WERI-Rb-1 (cell line): ENCODE measurements at regions not wholly inside any gene's neighbourhood (a gene's known extent, or its start where the extent isn't known, plus 50 kb on each side); places are given as distances from the start of the nearest gene placed in this dataset.

Source experiments
- DNase-seq: peaks from one replicate; pipeline ENCODE4 v3.0.0-alpha.2; 2020
- H3K27ac ChIP-seq: fragments of 250-450 bp; sonication (Bioruptor Pico); 2 replicates; pipeline ENCODE4 v1.5.1; 2020; ENCODE audit warnings: mild to moderate bottlenecking, moderate library complexity
- H3K27me3 ChIP-seq: fragments of 250-450 bp; sonication (Bioruptor Pico); 2 replicates; pipeline ENCODE4 v1.5.1; 2021; ENCODE audit warnings: mild to moderate bottlenecking, low read depth, moderate library complexity; ENCODE audit not compliant: insufficient read depth, severe bottlenecking
- H3K36me3 ChIP-seq: fragments of 250-450 bp; sonication (Bioruptor Pico); 2 replicates; pipeline ENCODE4 v1.5.1; 2020; ENCODE audit warnings: mild to moderate bottlenecking, moderate library complexity
- H3K4me3 ChIP-seq: 2 replicates; pipeline ENCODE4 v1.5.1; 2011; ENCODE audit warnings: low read depth, mild to moderate bottlenecking, control low read depth, low read length
- H3K9me3 ChIP-seq: fragments of 250-450 bp; sonication (Bioruptor Pico); 2 replicates; pipeline ENCODE4 v1.5.1; 2021; ENCODE audit warnings: mild to moderate bottlenecking, moderate library complexity; ENCODE audit not compliant: severe bottlenecking
- TF ChIP-seq, protein P1 (sequence below): IDR thresholded peaks from 2 replicates; pipeline ENCODE4 v1.5.1; 2011; ENCODE audit warnings: low read depth, mild to moderate bottlenecking, control low read depth, inconsistent platforms, low read length

DNA sequence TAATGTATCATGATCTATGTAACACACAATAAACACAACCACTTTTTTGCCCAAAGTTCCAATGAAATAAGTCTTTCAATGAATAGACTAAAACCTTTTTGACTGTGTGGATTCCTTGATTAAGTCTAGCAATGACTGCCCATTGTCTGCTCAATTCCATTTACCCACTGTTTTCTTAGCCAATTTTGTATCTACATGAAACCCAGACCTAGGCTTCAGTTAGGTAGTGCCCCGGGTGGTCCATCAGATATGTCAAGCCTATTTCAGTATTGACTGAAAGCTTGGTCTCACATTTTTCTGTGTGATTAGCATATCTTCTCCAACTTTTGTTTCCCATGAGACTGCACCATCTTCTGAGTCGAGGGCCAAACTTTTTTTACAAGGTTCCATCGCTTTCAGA, 615.0 kb downstream of the C6orf118 start:
- TF ChIP-seq, protein P1, sequence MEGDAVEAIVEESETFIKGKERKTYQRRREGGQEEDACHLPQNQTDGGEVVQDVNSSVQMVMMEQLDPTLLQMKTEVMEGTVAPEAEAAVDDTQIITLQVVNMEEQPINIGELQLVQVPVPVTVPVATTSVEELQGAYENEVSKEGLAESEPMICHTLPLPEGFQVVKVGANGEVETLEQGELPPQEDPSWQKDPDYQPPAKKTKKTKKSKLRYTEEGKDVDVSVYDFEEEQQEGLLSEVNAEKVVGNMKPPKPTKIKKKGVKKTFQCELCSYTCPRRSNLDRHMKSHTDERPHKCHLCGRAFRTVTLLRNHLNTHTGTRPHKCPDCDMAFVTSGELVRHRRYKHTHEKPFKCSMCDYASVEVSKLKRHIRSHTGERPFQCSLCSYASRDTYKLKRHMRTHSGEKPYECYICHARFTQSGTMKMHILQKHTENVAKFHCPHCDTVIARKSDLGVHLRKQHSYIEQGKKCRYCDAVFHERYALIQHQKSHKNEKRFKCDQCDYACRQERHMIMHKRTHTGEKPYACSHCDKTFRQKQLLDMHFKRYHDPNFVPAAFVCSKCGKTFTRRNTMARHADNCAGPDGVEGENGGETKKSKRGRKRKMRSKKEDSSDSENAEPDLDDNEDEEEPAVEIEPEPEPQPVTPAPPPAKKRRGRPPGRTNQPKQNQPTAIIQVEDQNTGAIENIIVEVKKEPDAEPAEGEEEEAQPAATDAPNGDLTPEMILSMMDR = no peak
- H3K27me3 ChIP-seq = no peaks in the 10 kb centered on the region
- no peaks in the 10 kb centered on the region for H3K9me3 ChIP-seq
- DNase-seq = no peak
- H3K27ac ChIP-seq = no peak overlapping the region
- no peaks in the 10 kb centered on the region for H3K36me3 ChIP-seq
- no peak overlapping the region for H3K4me3 ChIP-seq

DNA sequence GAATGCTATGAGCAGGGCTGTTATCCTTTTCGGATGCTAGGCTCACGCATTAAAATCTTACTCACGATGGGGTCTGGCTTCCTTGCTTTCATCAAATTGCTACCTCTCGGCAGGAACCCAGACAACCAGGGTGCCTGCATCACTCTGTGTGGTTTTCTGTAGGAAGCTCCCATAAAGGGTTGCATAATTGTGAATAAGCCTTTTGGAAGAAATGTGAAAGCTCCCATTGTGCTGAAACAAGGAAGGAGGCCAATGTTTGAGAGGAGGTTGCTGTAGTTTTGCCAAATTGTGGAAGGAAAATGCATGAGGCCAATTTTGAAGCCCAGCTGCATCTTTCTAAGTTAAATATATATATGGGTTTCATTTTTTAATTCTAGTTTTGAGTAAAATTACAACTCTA, 615.5 kb downstream of the C6orf118 start:
- Histone ChIP-seq H3K27ac (no peak overlapping the region), H3K27me3 (no peaks in the 10 kb centered on the region), H3K36me3 (no peaks in the 10 kb centered on the region), H3K9me3 (no peaks in the 10 kb centered on the region), H3K4me3 (no peak overlapping the region)
- TF ChIP-seq, protein P1 = no peak
- DNase-seq = no peak

DNA sequence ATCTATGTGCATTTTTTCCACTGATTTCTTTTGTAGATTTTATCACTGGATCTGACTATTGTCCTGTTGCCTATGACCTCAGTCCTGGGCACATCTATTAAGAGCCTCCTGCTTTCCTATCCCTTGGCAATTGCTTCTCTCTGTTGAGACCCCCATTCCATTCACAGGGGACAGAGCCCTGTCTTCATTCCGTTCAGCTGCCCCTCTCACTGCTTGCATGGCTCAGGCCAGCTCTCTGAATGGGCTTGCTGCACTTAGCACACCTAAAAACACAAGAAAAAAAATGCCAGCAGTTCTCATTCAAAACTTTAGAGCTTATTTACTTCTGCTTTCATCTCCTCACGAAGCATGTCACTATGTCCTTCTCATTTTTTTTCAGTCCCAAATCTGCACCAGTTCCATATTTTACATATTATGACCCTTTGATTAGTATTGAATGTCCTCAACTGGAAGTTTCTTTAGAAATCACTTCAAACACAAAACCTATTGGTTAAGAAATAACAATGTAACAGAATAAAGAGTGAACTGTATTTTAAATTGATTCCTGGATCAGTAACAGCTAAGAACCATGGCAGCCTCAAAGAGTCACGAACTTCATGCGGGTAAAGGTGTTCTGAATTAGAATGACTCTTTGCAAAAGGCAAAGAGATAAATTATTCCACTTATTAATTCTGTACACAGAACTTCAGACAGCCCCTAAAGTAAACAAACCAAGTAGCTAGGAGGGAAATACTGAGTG, 616.5 kb downstream of the C6orf118 start:
- Histone ChIP-seq H3K27me3 (no peaks in the 10 kb centered on the region), H3K9me3 (no peaks in the 10 kb centered on the region), H3K4me3 (no peak overlapping the region), H3K36me3 (no peaks in the 10 kb centered on the region), H3K27ac (no peak overlapping the region)
- TF ChIP-seq, protein P1 = no peak
- DNase-seq = no peak

DNA sequence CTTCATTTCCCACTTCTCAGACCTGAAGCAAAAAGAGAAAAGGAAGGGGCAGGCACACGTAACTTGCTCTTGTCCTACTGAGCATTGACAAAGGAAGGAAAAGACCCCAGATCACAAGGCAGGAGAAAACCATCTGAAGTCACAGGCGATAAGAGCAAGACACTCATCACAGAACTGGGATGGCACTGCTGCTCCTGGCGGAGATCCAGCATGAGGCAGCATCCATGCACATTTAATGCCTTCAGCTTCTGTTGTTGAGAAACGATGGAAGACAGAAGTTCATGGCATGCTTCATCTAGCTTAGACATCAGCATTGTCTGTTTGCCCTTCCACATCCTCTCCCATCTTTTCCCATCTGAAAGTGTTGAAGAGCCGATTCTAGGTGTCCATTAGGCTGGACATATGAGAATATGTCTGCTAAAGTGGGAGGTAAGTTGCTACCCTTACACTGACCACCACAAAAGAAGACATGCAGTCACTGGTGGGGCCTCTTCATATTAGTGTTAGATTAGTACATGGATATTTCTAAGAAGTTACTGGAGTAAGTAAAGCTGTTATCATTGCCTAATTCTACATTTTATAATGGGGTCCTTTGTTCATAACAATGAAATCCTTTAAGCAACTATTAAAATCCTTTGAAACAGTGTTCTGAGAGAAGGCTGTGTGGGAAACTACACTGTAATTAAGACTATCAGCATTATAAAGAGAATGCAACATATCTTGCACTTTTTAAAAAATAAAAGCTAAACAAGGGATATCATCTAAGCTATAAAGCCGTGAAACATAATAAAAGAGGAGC, 618.5 kb downstream of the C6orf118 start:
- H3K36me3 ChIP-seq = no peaks in the 10 kb centered on the region
- TF ChIP-seq, protein P1 = no peak
- no peaks in the 10 kb centered on the region for H3K9me3 ChIP-seq
- no peak for DNase-seq
- H3K4me3 ChIP-seq = no peak overlapping the region
- H3K27ac ChIP-seq = no peak overlapping the region
- H3K27me3 ChIP-seq = no peaks in the 10 kb centered on the region

DNA sequence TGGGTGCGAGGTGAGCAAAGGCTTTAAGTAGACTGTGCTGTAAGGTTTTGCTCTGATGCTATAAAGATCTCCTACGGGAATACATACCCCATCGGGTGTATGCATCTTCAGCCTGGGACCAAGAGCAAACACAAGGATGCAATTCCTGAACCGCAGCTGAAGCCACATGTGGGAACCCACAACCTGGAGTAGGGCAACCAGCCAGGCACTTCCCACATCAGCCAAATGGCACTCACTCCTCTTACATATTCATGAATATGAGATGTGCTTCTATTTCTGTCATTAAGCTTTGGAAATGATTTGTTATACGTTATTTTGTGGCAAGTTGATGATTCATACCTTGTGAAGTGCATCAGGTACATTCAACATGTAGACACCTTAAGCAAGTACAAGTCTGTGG, 619.2 kb downstream of the C6orf118 start:
- Histone ChIP-seq H3K27me3 (no peaks in the 10 kb centered on the region), H3K9me3 (no peaks in the 10 kb centered on the region), H3K27ac (no peak overlapping the region), H3K36me3 (no peaks in the 10 kb centered on the region), H3K4me3 (no peak overlapping the region)
- no peak for DNase-seq
- TF ChIP-seq, protein P1 = no peak
